ENCODE measurements at regions not wholly inside any gene's neighbourhood (a gene's known extent, or its start where the extent isn't known, plus 50 kb on each side); places are given as distances from the start of the nearest gene placed in this dataset.

DNA sequence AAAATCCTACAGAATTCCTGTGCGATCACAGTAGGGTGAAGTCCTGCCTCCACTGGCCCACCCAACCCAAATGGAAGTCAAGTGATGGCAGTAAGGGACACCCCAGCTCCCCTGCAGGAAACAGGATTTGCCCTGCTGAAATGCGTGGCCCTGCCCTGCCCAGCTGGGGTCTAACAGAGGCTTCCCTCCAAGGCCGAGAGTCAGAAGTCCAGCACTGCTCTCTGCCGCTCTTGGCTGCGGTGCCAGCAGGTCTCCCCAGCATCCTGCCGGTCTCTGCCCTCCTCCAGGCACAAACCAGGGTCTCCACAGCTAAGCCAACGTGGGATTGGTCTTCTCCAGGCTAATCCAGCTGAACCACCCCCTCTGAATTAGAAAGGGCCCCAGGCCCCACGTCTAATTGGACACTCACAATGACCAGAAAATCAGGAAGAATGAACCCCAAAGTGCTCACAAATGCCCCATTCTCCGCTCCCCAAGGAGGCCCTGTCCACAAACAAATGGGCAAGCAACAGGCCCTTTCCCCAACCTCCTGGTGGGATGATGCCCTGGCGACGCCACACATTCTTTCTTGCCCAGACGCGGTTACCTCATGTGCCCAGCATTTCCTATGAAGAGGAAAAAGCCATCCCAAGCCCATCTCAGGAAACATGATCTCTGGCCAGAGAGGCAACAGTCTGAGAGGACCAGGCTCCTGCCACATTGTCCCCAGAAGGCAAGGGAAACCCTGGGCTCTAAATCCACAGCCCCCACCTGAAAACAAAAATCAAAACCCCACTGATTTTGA, 117.2 kb downstream of the BANF2 start:
- TF ChIP-seq, protein P1, sequence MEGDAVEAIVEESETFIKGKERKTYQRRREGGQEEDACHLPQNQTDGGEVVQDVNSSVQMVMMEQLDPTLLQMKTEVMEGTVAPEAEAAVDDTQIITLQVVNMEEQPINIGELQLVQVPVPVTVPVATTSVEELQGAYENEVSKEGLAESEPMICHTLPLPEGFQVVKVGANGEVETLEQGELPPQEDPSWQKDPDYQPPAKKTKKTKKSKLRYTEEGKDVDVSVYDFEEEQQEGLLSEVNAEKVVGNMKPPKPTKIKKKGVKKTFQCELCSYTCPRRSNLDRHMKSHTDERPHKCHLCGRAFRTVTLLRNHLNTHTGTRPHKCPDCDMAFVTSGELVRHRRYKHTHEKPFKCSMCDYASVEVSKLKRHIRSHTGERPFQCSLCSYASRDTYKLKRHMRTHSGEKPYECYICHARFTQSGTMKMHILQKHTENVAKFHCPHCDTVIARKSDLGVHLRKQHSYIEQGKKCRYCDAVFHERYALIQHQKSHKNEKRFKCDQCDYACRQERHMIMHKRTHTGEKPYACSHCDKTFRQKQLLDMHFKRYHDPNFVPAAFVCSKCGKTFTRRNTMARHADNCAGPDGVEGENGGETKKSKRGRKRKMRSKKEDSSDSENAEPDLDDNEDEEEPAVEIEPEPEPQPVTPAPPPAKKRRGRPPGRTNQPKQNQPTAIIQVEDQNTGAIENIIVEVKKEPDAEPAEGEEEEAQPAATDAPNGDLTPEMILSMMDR (IDR thresholded peaks at IDR 0.05) = no peak
- TF ChIP-seq POLR2AphosphoS5 (IDR thresholded peaks at IDR 0.05) (no peak), EP300 (IDR thresholded peaks at IDR 0.05) (no peak)

Measured in stomach (tissue), 4 donors.